C4-2B (cell line): ENCODE measurements at regions not wholly inside any gene's neighbourhood (a gene's known extent, or its start where the extent isn't known, plus 50 kb on each side); places are given as distances from the start of the nearest gene placed in this dataset.
"Not testable (repeated sequence)": the region's sequence is repeated elsewhere in the genome, so short reads cannot be mapped to it uniquely, and the experiment has no call there.

ENCODE experiments used
- H3K27ac ChIP-seq: fragments of 450-650 bp; 2 replicates; pipeline ENCODE4 v1.5.1; 2017
- ZFX ChIP-seq: fragments of 450-650 bp; IDR thresholded peaks from 2 replicates; pipeline ENCODE4 v1.6.1; 2017
- TF ChIP-seq, protein P1 (sequence below): fragments of 450-650 bp; conservative IDR thresholded peaks from 2 replicates; pipeline ENCODE4 v1.5.1; 2017; ENCODE audit warnings: mild to moderate bottlenecking

DNA sequence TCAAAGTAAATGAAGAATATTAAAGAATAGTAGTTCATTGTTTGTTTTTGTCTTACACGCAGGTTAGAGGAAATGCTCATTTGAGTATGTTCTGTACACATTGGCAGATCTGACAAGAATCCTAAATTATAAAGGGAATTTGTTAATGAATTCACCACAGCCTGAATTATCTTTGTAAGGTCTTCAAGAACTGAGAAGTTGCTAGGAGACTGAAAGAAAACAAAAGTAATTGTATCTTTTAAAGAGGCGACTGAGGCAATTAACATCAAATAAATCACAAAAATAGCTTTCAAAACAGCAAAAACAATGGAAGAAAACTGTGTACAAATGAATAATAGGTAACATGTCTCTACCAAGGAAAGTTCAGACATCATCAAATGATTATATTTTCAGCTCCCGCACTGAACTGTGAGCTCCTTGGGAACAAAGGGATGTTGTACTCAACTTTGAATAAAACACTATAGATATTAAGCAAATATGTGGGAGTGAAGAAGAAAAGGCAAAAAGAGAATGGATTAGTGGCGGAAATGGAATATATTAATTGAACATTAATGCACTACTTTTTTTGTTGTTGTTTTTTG, 51.7 kb upstream of the ATIC start:
- TF ChIP-seq, protein P1, sequence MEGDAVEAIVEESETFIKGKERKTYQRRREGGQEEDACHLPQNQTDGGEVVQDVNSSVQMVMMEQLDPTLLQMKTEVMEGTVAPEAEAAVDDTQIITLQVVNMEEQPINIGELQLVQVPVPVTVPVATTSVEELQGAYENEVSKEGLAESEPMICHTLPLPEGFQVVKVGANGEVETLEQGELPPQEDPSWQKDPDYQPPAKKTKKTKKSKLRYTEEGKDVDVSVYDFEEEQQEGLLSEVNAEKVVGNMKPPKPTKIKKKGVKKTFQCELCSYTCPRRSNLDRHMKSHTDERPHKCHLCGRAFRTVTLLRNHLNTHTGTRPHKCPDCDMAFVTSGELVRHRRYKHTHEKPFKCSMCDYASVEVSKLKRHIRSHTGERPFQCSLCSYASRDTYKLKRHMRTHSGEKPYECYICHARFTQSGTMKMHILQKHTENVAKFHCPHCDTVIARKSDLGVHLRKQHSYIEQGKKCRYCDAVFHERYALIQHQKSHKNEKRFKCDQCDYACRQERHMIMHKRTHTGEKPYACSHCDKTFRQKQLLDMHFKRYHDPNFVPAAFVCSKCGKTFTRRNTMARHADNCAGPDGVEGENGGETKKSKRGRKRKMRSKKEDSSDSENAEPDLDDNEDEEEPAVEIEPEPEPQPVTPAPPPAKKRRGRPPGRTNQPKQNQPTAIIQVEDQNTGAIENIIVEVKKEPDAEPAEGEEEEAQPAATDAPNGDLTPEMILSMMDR: no peak
- no peak for TF ChIP-seq ZFX
- H3K27ac ChIP-seq: no peak overlapping the region

DNA sequence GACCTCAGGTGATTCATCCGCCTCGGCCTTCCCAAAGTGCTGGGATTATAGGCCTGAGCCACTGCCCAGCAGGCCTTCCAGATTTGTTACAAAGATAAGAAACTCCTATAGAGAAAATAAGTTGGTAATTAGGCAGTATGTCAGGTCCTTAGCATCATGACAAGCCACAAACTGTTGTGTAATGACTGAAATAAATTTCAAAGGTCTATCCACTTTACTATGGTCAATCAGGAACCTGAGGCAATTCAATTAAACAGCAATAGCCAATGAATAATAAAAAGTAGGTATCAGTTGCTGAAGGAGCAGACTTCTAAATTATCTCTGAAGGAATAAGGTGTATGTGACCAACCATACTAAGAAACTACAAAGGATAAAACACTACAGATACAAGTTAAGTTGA, 62.4 kb upstream of the ATIC start:
- TF ChIP-seq, protein P1: no peak
- no peak for TF ChIP-seq ZFX
- no peak overlapping the region for H3K27ac ChIP-seq

DNA sequence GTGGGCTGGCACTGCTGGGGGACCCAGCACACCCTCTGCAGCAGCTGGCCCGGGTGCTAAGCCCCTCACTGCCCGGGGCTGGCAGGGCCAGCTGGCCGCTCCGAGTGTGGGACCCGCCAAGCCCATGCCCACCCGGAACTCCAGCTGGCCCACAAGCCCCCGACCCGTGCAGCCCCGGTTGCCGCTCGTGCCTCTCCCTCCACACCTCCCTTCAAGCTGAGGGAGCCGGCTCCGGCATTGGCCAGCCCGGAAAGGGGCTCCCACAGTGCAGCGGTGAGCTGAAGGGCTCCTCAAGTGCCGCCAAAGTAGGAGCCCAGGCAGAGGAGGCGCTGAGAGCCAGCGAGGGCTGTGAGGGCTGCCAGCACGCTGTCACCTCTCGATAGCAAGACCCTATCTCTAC, 65.9 kb upstream of the ATIC start:
- H3K27ac ChIP-seq: not testable (repeated sequence)

DNA sequence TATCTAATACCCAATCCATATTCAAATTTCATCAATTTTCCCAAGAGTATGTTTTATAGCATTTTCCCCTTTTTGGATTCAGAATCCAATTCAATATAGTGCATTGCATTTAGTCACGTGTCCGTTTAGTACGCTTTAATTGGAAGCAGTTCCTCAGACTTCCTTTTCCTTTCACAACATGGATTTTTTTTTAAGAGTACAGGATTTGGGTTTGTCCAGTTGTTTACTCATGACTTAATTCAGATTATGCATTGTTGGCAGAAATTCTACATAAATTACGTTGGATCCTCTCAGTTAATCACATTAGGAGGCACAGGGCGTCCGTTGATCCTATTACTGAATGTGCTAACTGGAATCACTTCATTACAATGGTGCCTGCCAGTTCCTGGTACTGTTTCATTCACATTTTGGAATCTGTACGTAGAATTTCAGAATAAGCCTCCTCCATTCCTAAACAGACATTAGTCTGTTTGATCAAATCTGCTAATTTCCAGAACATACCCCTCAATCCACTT, 70.0 kb upstream of the ATIC start:
- TF ChIP-seq ZFX: no peak
- TF ChIP-seq, protein P1: no peak
- H3K27ac ChIP-seq: no peak overlapping the region

DNA sequence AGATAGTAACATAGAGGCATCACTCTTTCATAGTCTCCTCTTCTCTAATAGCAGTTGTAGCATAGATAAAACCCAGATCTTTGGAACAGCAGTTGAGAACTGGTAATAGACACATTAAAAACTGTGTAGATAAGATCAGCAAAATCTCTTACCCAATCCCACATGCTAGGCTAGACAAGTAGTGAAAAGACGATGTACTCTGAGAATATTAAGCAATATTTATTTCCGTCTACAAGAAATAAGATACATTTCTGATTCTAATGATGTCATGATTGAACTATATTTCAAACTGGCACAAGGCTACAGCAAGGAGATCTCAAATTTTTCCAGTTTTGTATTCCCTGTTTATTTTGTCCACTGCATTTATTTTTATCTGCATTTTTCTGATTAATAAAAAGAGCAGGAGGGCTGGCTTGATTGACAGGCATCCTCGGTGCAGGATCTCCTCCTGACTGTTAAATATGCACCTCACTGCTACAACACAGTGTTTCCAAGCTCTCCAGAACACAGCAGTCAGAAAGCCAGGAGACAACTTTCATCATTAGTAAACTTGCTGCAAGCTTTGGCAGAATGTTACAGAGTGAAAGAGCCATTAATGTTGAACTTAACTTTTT, 73.3 kb upstream of the ATIC start:
- no peak for TF ChIP-seq ZFX
- TF ChIP-seq, protein P1: no peak
- H3K27ac ChIP-seq: no peak overlapping the region

DNA sequence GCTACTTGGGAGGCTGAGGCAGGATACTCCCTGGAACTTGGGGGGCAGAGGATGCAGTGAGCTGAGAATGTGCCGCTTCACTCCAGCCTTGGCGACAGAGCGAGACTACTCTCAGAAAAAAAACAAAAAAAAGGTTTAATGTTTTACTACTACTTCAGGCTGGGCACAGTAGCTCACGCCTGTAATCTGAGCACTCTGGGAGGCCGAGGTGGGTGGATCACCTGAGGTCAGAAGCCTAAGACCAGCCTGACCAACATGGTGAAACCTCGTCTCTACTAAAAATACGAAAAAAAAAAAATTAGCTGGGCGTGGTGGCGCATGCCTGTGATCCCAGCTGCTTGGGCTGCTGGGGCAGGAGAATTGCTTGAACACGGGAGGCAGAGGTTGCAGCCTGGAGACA, 75.7 kb upstream of the ATIC start:
- no peak overlapping the region for H3K27ac ChIP-seq
- TF ChIP-seq ZFX: no peak
- TF ChIP-seq, protein P1: no peak

DNA sequence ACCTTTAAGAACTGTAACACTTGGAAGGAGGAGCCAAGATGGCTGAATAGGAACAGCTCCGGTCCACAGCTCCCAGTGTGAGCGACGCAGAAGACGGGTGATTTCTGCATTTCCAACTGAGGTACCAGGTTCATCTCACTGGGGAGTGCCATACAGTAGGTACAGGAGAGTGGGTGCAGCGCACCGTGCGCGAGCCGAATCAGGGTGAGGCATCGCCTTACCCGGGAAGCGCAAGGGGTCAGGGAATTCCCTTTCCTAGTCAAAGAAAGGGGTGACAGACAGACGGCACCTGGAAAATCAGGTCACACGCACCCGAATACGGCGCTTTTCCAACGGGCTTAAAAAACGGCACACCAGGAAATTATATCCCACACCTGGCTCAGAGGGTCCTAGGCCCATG, 81.8 kb upstream of the ABCA12 start:
- not testable (repeated sequence) for H3K27ac ChIP-seq

DNA sequence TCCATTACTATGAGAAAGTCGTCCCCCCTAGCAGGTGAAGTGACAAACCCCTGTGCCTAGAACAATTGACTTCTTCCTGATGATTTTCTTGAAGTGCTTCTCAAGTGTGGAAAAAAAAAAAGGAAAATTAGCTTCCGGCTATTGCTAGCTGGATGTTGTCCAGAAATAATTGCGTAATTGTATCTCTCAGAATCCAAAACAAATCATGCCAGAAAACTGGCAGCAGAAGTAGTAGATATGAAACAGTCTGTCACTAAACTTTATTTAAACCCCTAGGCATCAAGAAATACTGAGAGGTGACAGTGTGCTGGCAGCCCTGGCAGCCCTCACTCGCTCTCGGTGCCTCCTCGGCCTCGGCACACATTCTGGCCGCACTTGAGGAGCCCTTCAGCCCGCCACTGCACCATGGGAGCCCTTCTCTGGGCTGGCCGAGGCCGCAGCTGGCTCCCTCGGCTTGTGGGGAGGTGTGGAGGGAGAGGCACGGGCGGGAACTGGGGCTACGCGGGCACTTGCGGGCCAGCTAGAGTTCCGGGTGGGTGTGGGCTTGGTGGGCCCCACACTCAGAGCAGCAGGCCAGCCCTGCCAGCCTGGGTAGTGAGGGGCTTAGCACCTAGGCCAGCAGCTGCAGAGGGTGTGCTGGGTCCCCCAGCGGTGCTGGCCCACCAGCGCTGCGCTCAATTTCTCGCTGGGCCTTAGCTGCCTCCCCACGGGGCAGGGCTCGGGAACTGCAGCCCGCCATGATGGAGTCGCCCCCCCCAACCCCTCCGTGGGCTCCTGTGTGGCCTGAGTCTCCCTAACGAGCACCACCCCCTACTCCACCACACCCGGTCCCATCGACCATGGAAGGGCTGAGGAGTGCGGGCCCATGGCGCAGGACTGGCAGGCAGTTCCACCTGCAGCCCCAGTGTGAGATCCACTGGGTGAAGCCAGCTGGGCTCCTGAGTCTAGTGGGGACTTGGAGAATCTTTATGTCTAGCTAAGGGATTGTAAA, 80.5 kb upstream of the ABCA12 start:
- no peak for TF ChIP-seq ZFX
- TF ChIP-seq, protein P1: no peak
- peak overlapping the region; percentile 73 for H3K27ac ChIP-seq
